ENCODE measurements at regions not wholly inside any gene's neighbourhood (a gene's known extent, or its start where the extent isn't known, plus 50 kb on each side); places are given as distances from the start of the nearest gene placed in this dataset.

- H3K9me3 ChIP-seq (replicated peaks; ENCODE audit: control insufficient read depth, insufficient read depth, low read length), result no peaks in the 10 kb centered on the region
- ATAC-seq (no peak), DNase-seq (ENCODE audit: low read depth, low spot score) (no peak), FAIRE-seq (no peak)
- ChIA-PET SMC1A (ENCODE audit: uncharacterized antibody, unreplicated experiment) (no interaction called here), CTCF (no interaction called here), POLR2A (no interaction called here), RAD21 (ENCODE audit: unreplicated experiment) (no interaction called here)
- H3K36me3 ChIP-seq (ENCODE audit: control insufficient read depth in 2 of 2, insufficient read depth in 2 of 2, low read length in 1 of 2), result no peaks in the 10 kb centered on the region
- no peak overlapping the region for H3K9ac ChIP-seq (ENCODE audit: control insufficient read depth, insufficient read depth, low read length)
- H3K4me1 ChIP-seq (ENCODE audit: control insufficient read depth, insufficient read depth, low read length), result no peaks in the 10 kb centered on the region
- no peak overlapping the region for H3K27ac ChIP-seq (ENCODE audit: control insufficient read depth, insufficient read depth)
- H3K4me3 ChIP-seq, result no peak overlapping the region
- no TSS peak for BruUV-seq (replicated peaks)
- H3K4me2 ChIP-seq (ENCODE audit: control insufficient read depth, insufficient read depth), result no peak overlapping the region
- intact Hi-C loops (cut with micrococcal nuclease; ENCODE audit: unreplicated experiment) (no loop called here), in situ Hi-C loops (cut with MboI) (no loop called here)
- WGBS (ENCODE audit: insufficient coverage, insufficient replicate concordance, low lambda C conversion rate, missing lambda C conversion rate), result 11% methylated on average over 3 of the region's 3 CpGs
- no peaks in the 10 kb centered on the region for H3K79me2 ChIP-seq (ENCODE audit: control insufficient read depth, insufficient read depth, low read length)
- no peak overlapping the region for H2AFZ ChIP-seq (ENCODE audit: control insufficient read depth, low read depth, low read length)
- H4K20me1 ChIP-seq (ENCODE audit: control insufficient read depth, insufficient read depth), result no peaks in the 10 kb centered on the region
- TF ChIP-seq TCF7 (IDR thresholded peaks at IDR 0.05; ENCODE audit: borderline replicate concordance) (no peak), SPI1 (IDR thresholded peaks at IDR 0.05; ENCODE audit: borderline replicate concordance, insufficient read depth, low read depth, low read length) (peak; percentile 43; the same call in 1 of the 2 replicates)
- no peaks in the 10 kb centered on the region for H3K27me3 ChIP-seq (replicated peaks in 1 of 2; ENCODE audit: control insufficient read depth in 2 of 2, insufficient read depth in 2 of 2, low read length in 1 of 2)
These were observed 81.1 kb downstream of the TRIB2 start for GRCh38 chr2:12797815-12798214.

GRCh38 chr2:12803607-12804006, 86.9 kb downstream of the TRIB2 start:
- intact Hi-C loops (cut with micrococcal nuclease; ENCODE audit: unreplicated experiment), result no loop called here
- in situ Hi-C loops (cut with MboI), result no loop called here
- POLR2A ChIA-PET, result no interaction called here
- H3K27ac ChIP-seq (ENCODE audit: control insufficient read depth, insufficient read depth), result no peak overlapping the region
- no peak overlapping the region for H3K4me3 ChIP-seq
- H3K79me2 ChIP-seq (ENCODE audit: control insufficient read depth, insufficient read depth, low read length), result no peaks in the 10 kb centered on the region
- FAIRE-seq, result no peak
- RAD21 ChIA-PET (ENCODE audit: unreplicated experiment), result no interaction called here
- ATAC-seq, result no peak
- DNase-seq (ENCODE audit: low read depth, low spot score), result no peak
- H3K4me1 ChIP-seq (ENCODE audit: control insufficient read depth, insufficient read depth, low read length), result no peaks in the 10 kb centered on the region
- H3K9me3 ChIP-seq (replicated peaks; ENCODE audit: control insufficient read depth, insufficient read depth, low read length), result no peaks in the 10 kb centered on the region
- H4K20me1 ChIP-seq (ENCODE audit: control insufficient read depth, insufficient read depth), result no peaks in the 10 kb centered on the region
- H3K9ac ChIP-seq (ENCODE audit: control insufficient read depth, insufficient read depth, low read length), result no peak overlapping the region
- no peak overlapping the region for H2AFZ ChIP-seq (ENCODE audit: control insufficient read depth, low read depth, low read length)
- no peak overlapping the region for H3K4me2 ChIP-seq (ENCODE audit: control insufficient read depth, insufficient read depth)
- BruUV-seq (replicated peaks), result no TSS peak
- CTCF ChIA-PET, result no interaction called here
- SMC1A ChIA-PET (ENCODE audit: uncharacterized antibody, unreplicated experiment), result no interaction called here
- H3K36me3 ChIP-seq (ENCODE audit: control insufficient read depth in 2 of 2, insufficient read depth in 2 of 2, low read length in 1 of 2), result no peaks in the 10 kb centered on the region
- no peaks in the 10 kb centered on the region; a peak in 2 of 4 replicates for H3K27me3 ChIP-seq (replicated peaks in 1 of 2; ENCODE audit: control insufficient read depth in 2 of 2, insufficient read depth in 2 of 2, low read length in 1 of 2)
- no peak for TF ChIP-seq ZSCAN29 (IDR thresholded peaks at IDR 0.05)
- no peak for TF ChIP-seq CEBPB (IDR thresholded peaks at IDR 0.05; ENCODE audit: borderline replicate concordance in 1 of 2, low read depth in 2 of 2, low read length in 2 of 2)
- TF ChIP-seq RUNX3 (IDR thresholded peaks at IDR 0.05; ENCODE audit: low read length), result no peak
- no peak for TF ChIP-seq USF2 (IDR thresholded peaks at IDR 0.05; ENCODE audit: borderline replicate concordance, low read depth, low read length)
- TF ChIP-seq TCF3 (IDR thresholded peaks at IDR 0.05; ENCODE audit: borderline replicate concordance, insufficient read depth, low read depth, low read length), result no peak
- TF ChIP-seq ASH2L (IDR thresholded peaks at IDR 0.05; ENCODE audit: borderline replicate concordance, low read depth), result no peak
- TF ChIP-seq SREBF2 (IDR thresholded peaks at IDR 0.05; ENCODE audit: low read length), result no peak
- TF ChIP-seq SRF (IDR thresholded peaks at IDR 0.05; ENCODE audit: low read depth in 2 of 2, low read length in 2 of 2), result no peak
- no peak for TF ChIP-seq CBFB (IDR thresholded peaks at IDR 0.05; ENCODE audit: low read depth)
- TF ChIP-seq NR2C1 (IDR thresholded peaks at IDR 0.05), result no peak
- no peak for TF ChIP-seq STAT3 (IDR thresholded peaks at IDR 0.05; ENCODE audit: low read depth, low read length)
- TF ChIP-seq MLLT1 (IDR thresholded peaks at IDR 0.05), result no peak
- TF ChIP-seq DPF2 (IDR thresholded peaks at IDR 0.05), result no peak
